GM12878 (cell line): ENCODE measurements at regions not wholly inside any gene's neighbourhood (a gene's known extent, or its start where the extent isn't known, plus 50 kb on each side); places are given as distances from the start of the nearest gene placed in this dataset.

ENCODE experiments used
- ATAC-seq: fragments of 200-7000 bp; cut with Tn5 transposase; 3 replicates; pipeline ENCODE4 v1.9.1; 2020; ENCODE audit warnings: mild to moderate bottlenecking, moderate library complexity
- BruUV-seq: library from RNA; stranded (reverse); fragments of 400-500 nt; replicated peaks from 2 replicates; lab custom pipeline; 2021; lab: Mats Ljungman, UMichigan
- CTCF ChIA-PET: fragments of 300-600 bp; sonication (Branson Sonifier 250); formaldehyde crosslinking; extraction: SDS; loops from one replicate; lab custom pipeline; 2021; ENCODE audit warnings: inconsistent platforms; lab: Yijun Ruan, JAX
- POLR2A ChIA-PET: fragments of 350-600 bp; formaldehyde crosslinking; extraction: SDS; loops from one replicate; lab custom pipeline; 2021; ENCODE audit warnings: inconsistent platforms; lab: Charles Lee
- RAD21 ChIA-PET: fragments of 300-600 bp; sonication (Branson Sonifier 250); formaldehyde crosslinking; loops from one replicate; lab custom pipeline; 2023; ENCODE audit warnings: antibody characterized with exemption; ENCODE audit not compliant: unreplicated experiment; lab: Charles Lee
- SMC1A ChIA-PET: fragments of 300-600 bp; sonication (Branson Sonifier 250); formaldehyde crosslinking; loops from one replicate; lab custom pipeline; 2023; ENCODE audit not compliant: unreplicated experiment, uncharacterized antibody; lab: Charles Lee
- DNase-seq: peaks from one replicate; pipeline ENCODE4 v3.0.0-alpha.2; 2011; ENCODE audit warnings: low read depth, low spot score
- FAIRE-seq: peaks from 3 replicates; lab custom pipeline; 2011; peaks lifted over from hg19 to GRCh38; lab: Jason Lieb, UNC
- H2AFZ ChIP-seq: 2 replicates; pipeline ENCODE4 v1.6.0; 2011; ENCODE audit warnings: low read depth, low read length, control low read depth; ENCODE audit not compliant: control insufficient read depth
- H3K27ac ChIP-seq: 2 replicates; pipeline ENCODE4 v1.5.1; 2011; ENCODE audit warnings: control low read depth; ENCODE audit not compliant: control insufficient read depth, insufficient read depth
- H3K27me3 ChIP-seq, 2 experiments: replicated peaks in 1 of 2; 2 replicates each; pipeline versions ENCODE4 v1.6.0 to v1.6.1; 2011; ENCODE audit warnings: low read length in 1 of 2; ENCODE audit not compliant: control insufficient read depth in 2 of 2, insufficient read depth in 2 of 2
- H3K36me3 ChIP-seq, 2 experiments: 2 replicates each; pipeline ENCODE4 v1.5.1; 2011; ENCODE audit warnings: low read length in 1 of 2; ENCODE audit not compliant: control insufficient read depth in 2 of 2, insufficient read depth in 2 of 2
- H3K4me1 ChIP-seq: 2 replicates; pipeline ENCODE4 v1.6.1; 2011; ENCODE audit warnings: mild to moderate bottlenecking, low read length, moderate library complexity, mixed read lengths; ENCODE audit not compliant: control insufficient read depth, insufficient read depth
- H3K4me2 ChIP-seq: 2 replicates; pipeline ENCODE4 v1.6.0; 2011; ENCODE audit warnings: control low read depth; ENCODE audit not compliant: control insufficient read depth, insufficient read depth
- H3K4me3 ChIP-seq: fragments of 200-600 bp; sonication (generic); 2 replicates; pipeline ENCODE4 v1.5.1; 2016
- H3K79me2 ChIP-seq: 2 replicates; pipeline ENCODE4 v1.6.0; 2011; ENCODE audit warnings: low read length; ENCODE audit not compliant: control insufficient read depth, insufficient read depth
- H3K9ac ChIP-seq: 2 replicates; pipeline ENCODE4 v1.8.0; 2011; ENCODE audit warnings: low read length, control low read depth, mixed read lengths; ENCODE audit not compliant: control insufficient read depth, insufficient read depth
- H3K9me3 ChIP-seq: replicated peaks from 3 replicates; pipeline ENCODE4 v1.5.1; 2011; ENCODE audit warnings: mild to moderate bottlenecking, low read length; ENCODE audit not compliant: control insufficient read depth, insufficient read depth
- H4K20me1 ChIP-seq: 2 replicates; pipeline ENCODE4 v1.6.0; 2011; ENCODE audit not compliant: control insufficient read depth, insufficient read depth
- DPF2 ChIP-seq: fragments of 450-650 bp; IDR thresholded peaks from 2 replicates; pipeline ENCODE4 v1.6.1; 2017; ENCODE audit warnings: mild to moderate bottlenecking
- JUND ChIP-seq: IDR thresholded peaks from 2 replicates; pipeline ENCODE4 v1.6.1; 2012; ENCODE audit warnings: low read depth, mild to moderate bottlenecking, low read length, improper control_type of control experiment, moderate library complexity
- KAT2A ChIP-seq: conservative IDR thresholded peaks from 2 replicates; pipeline ENCODE4 v1.6.1; 2011; ENCODE audit warnings: low read depth, low read length; ENCODE audit not compliant: control insufficient read depth
- MXI1 ChIP-seq: fragments of 150-350 bp; IDR thresholded peaks from 2 replicates; pipeline ENCODE4 v1.6.1; 2011; ENCODE audit warnings: low read depth, mild to moderate bottlenecking, inconsistent platforms, low read length, improper control_type of control experiment
- RCOR1 ChIP-seq: conservative IDR thresholded peaks from 2 replicates; pipeline ENCODE4 v1.6.1; 2012; ENCODE audit warnings: low read depth, low read length, improper control_type of control experiment
- TCF12 ChIP-seq: IDR thresholded peaks from 2 replicates; pipeline ENCODE4 v1.6.1; 2011; ENCODE audit warnings: low read depth, mild to moderate bottlenecking, low read length
- WGBS: methylation state at CpG from one replicate; pipeline ENCODE4 v1.1.6; 2016; ENCODE audit warnings: low lambda C conversion rate; ENCODE audit not compliant: insufficient replicate concordance, insufficient coverage; ENCODE audit errors: missing lambda C conversion rate; 5-methylcytosine and 5-hydroxymethylcytosine counted together
- in situ Hi-C: fragments of 300-500 bp; cut with MboI; formaldehyde crosslinking; loops from 9 replicates; pipeline ENCODE4 v1.14.3; 2018; ENCODE audit warnings: mixed read lengths
- intact Hi-C: fragments of 100-400 bp; cut with micrococcal nuclease; formaldehyde crosslinking; loops from one replicate; pipeline ENCODE4 v1.14.2; 2022; ENCODE audit not compliant: unreplicated experiment

DNA sequence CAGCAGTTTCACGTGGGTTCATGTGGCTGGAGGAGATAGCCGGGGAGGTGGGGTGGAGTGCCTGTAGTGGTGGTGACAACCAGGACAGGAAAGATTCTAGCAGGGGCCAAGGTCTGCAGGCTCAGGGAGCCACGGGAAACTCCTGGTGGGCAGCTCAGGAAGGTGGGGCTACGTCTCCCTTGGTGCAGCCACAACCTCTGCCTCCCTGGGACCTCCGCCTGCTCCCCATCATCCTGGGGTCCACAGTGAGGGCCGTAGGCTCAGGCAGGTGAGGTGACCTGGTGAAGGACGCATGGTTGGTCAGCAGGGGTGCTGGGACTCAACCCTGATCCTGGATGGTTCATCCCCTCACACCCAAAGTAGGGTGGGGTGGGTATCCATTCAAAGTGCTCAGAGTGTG, 524.1 kb downstream of the TBC1D22A start:
- H3K36me3 ChIP-seq = no peaks in the 10 kb centered on the region
- no peak for ATAC-seq
- intact Hi-C loops = no loop called here
- no TSS peak for BruUV-seq
- SMC1A ChIA-PET = no interaction called here
- TF ChIP-seq RCOR1 = no peak
- TF ChIP-seq KAT2A = no peak
- TF ChIP-seq, all 136 proteins: peak for 0
- Histone ChIP-seq H3K27me3 (no peaks in the 10 kb centered on the region), H3K4me3 (no peak overlapping the region), H3K9ac (no peak overlapping the region), H3K79me2 (no peaks in the 10 kb centered on the region), H3K9me3 (no peaks in the 10 kb centered on the region), H3K27ac (no peak overlapping the region), H3K4me1 (no peaks in the 10 kb centered on the region), H3K4me2 (no peak overlapping the region), H4K20me1 (no peaks in the 10 kb centered on the region), H2AFZ (no peak overlapping the region)
- in situ Hi-C loops = no loop called here
- FAIRE-seq = no peak
- ChIA-PET POLR2A (no interaction called here), RAD21 (no interaction called here), CTCF (no interaction called here)
- DNase-seq = no peak
- 33% methylated on average over 7 of the region's 7 CpGs for WGBS

DNA sequence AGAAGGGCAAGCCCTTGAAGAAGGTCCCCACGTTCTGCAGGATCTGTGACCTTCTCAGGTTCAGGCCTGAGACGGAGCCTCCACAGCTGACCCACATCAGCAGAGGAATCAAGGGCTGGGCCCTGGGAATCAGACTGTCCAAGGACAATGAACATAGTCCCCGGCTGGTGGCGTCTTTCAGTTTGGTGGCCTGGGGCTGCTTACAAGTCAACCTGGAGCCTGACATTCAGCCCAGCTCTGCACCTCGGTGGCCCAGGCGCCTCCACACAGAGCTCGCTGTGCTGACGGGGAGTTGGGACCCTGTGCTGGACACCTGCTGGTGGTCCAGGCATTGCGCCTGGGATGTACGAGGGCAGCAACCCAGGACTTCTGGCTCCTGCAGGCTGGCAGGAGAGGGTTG, 523.5 kb downstream of the TBC1D22A start:
- Histone ChIP-seq H3K9ac (no peak overlapping the region), H3K79me2 (no peaks in the 10 kb centered on the region), H3K4me3 (no peak overlapping the region), H2AFZ (no peak overlapping the region), H3K36me3 (no peaks in the 10 kb centered on the region), H3K27ac (no peak overlapping the region), H3K4me2 (no peak overlapping the region), H3K4me1 (no peaks in the 10 kb centered on the region), H3K27me3 (no peaks in the 10 kb centered on the region), H4K20me1 (no peaks in the 10 kb centered on the region), H3K9me3 (no peaks in the 10 kb centered on the region)
- FAIRE-seq (no peak), ATAC-seq (no peak), DNase-seq (no peak)
- 44% methylated on average over 10 of the region's 10 CpGs for WGBS
- RAD21 ChIA-PET = no interaction called here
- CTCF ChIA-PET = no interaction called here
- in situ Hi-C loops (no loop called here), intact Hi-C loops (no loop called here)
- POLR2A ChIA-PET = no interaction called here
- BruUV-seq = no TSS peak
- TF ChIP-seq TCF12 (no peak), DPF2 (no peak), MXI1 (no peak), JUND (no peak)
- SMC1A ChIA-PET = no interaction called here
